H1 (cell line): ENCODE measurements at regions not wholly inside any gene's neighbourhood (a gene's known extent, or its start where the extent isn't known, plus 50 kb on each side); places are given as distances from the start of the nearest gene placed in this dataset.

Experiments
- EZH2 ChIP-seq: fragments of 200-600 bp; sonication (generic); IDR thresholded peaks from 2 replicates; pipeline ENCODE4 v1.7.1; 2012; ENCODE audit warnings: low read depth, mild to moderate bottlenecking, moderate library complexity, low read length, inconsistent platforms; ENCODE audit not compliant: severe bottlenecking
- FOSL1 ChIP-seq: IDR thresholded peaks from 2 replicates; pipeline ENCODE4 v1.6.1; 2011; ENCODE audit warnings: mild to moderate bottlenecking, low read depth, low read length, moderate library complexity; ENCODE audit not compliant: insufficient read depth
- PHF8 ChIP-seq: fragments of 200-600 bp; sonication (generic); conservative IDR thresholded peaks from 2 replicates; pipeline ENCODE4 v1.7.1; 2012; ENCODE audit warnings: low read depth, mild to moderate bottlenecking, inconsistent platforms, low read length, moderate library complexity
- RFX5 ChIP-seq: IDR thresholded peaks from 2 replicates; pipeline ENCODE4 v1.6.1; 2011; ENCODE audit warnings: low read depth, low read length, improper control_type of control experiment, borderline replicate concordance
- RNF2 ChIP-seq: fragments of 200-900, 300-1000 bp; sonication (generic); IDR thresholded peaks from 2 replicates; pipeline ENCODE4 v1.7.1; 2016; ENCODE audit warnings: borderline replicate concordance, low read depth, mild to moderate bottlenecking, antibody characterized with exemption, low read length; ENCODE audit not compliant: poor library complexity, severe bottlenecking; ENCODE audit errors: missing control alignments
- TF ChIP-seq, protein P1 (sequence below), 3 experiments: IDR thresholded peaks; 1 replicate in 2 of 3; 2 replicates in 1 of 3; pipeline versions ENCODE4 v1.5.1 to v1.6.1; 2011; ENCODE audit warnings: low read length in 3 of 3, mild to moderate bottlenecking in 3 of 3, inconsistent platforms in 2 of 3, low read depth in 1 of 3, moderate library complexity in 1 of 3; ENCODE audit not compliant: insufficient read depth in 1 of 3; ENCODE audit errors: control extremely low read depth in 1 of 3
- TF ChIP-seq, protein P2 (sequence below): IDR thresholded peaks from 2 replicates; pipeline ENCODE4 v1.6.1; 2012; ENCODE audit warnings: inconsistent platforms

DNA sequence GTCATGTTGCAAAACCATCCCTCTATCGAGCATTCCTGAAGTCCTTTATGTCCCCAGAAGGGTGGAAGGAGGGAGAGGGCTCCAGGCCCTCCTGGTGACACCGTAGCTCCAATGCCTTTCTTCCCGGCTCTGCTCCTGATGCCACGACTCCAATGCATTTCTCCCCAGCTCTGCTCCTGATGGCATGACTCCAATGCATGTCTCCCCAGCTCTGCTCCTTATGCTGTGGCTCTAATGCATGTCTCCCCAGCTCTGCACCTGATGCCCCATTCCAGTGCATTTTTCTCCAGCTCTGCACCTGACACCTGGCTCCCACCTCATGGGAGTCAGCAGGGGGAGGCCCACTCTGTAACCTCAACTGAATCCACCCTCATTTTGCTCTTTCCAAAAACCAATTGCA, 153.0 kb upstream of the SALL3 start:
- TF ChIP-seq RFX5 (no peak), EZH2 (no peak), PHF8 (no peak), FOSL1 (no peak), RNF2 (no peak)
- TF ChIP-seq, protein P1, sequence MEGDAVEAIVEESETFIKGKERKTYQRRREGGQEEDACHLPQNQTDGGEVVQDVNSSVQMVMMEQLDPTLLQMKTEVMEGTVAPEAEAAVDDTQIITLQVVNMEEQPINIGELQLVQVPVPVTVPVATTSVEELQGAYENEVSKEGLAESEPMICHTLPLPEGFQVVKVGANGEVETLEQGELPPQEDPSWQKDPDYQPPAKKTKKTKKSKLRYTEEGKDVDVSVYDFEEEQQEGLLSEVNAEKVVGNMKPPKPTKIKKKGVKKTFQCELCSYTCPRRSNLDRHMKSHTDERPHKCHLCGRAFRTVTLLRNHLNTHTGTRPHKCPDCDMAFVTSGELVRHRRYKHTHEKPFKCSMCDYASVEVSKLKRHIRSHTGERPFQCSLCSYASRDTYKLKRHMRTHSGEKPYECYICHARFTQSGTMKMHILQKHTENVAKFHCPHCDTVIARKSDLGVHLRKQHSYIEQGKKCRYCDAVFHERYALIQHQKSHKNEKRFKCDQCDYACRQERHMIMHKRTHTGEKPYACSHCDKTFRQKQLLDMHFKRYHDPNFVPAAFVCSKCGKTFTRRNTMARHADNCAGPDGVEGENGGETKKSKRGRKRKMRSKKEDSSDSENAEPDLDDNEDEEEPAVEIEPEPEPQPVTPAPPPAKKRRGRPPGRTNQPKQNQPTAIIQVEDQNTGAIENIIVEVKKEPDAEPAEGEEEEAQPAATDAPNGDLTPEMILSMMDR (IDR thresholded peaks at IDR 0.05; ENCODE audit: control extremely low read depth in 1 of 3, insufficient read depth in 1 of 3, low read depth in 1 of 3, low read length in 3 of 3): no peak
- TF ChIP-seq, protein P2, sequence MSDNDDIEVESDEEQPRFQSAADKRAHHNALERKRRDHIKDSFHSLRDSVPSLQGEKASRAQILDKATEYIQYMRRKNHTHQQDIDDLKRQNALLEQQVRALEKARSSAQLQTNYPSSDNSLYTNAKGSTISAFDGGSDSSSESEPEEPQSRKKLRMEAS: no peak
